Aorta (tissue), 5 donors: ENCODE measurements at regions not wholly inside any gene's neighbourhood (a gene's known extent, or its start where the extent isn't known, plus 50 kb on each side); places are given as distances from the start of the nearest gene placed in this dataset.
"Not testable (repeated sequence)": the region's sequence is repeated elsewhere in the genome, so short reads cannot be mapped to it uniquely, and the experiment has no call there.

Experiments
- ATAC-seq: fragments of 200-7000 bp; cut with Tn5 transposase; one replicate; pipeline ENCODE4 v1.9.1; 2022; ENCODE audit warnings: moderate library complexity; ENCODE audit not compliant: low FRiP score
- DNase-seq, 2 donors: peaks; one replicate each; pipeline ENCODE4 v3.0.0-alpha.2; 2020
- H3K27ac ChIP-seq, 2 donors: one replicate each; pipeline ENCODE4 v1.5.1; 2013; ENCODE audit warnings: low read length in 2 of 2, mild to moderate bottlenecking in 2 of 2, moderate library complexity in 2 of 2, control low read depth in 1 of 2, inconsistent platforms in 1 of 2, low read depth in 1 of 2
- H3K27me3 ChIP-seq, 2 donors: one replicate each; pipeline ENCODE4 v1.6.1; 2013; ENCODE audit warnings: control low read depth in 1 of 2, low read length in 1 of 2, mild to moderate bottlenecking in 1 of 2, moderate library complexity in 1 of 2; ENCODE audit not compliant: insufficient read depth in 2 of 2, control insufficient read depth in 1 of 2
- H3K36me3 ChIP-seq, 2 donors: one replicate each; pipeline ENCODE4 v1.6.1; 2013; ENCODE audit warnings: control low read depth in 1 of 2, low read length in 1 of 2, mild to moderate bottlenecking in 1 of 2; ENCODE audit not compliant: insufficient read depth in 2 of 2, control insufficient read depth in 1 of 2
- H3K4me1 ChIP-seq, 2 donors: one replicate each; pipeline ENCODE4 v1.6.1; 2013; ENCODE audit warnings: low read length in 2 of 2, control low read depth in 1 of 2, mild to moderate bottlenecking in 1 of 2, moderate library complexity in 1 of 2; ENCODE audit not compliant: insufficient read depth in 2 of 2, control insufficient read depth in 1 of 2
- H3K4me3 ChIP-seq, 2 donors: one replicate each; pipeline ENCODE4 v1.5.1; 2013; ENCODE audit warnings: low read length in 2 of 2, control low read depth in 1 of 2, mild to moderate bottlenecking in 1 of 2
- H3K9me3 ChIP-seq: one replicate; pipeline ENCODE4 v1.6.1; 2013; ENCODE audit warnings: mild to moderate bottlenecking, low read length; ENCODE audit not compliant: control insufficient read depth
- WGBS, 2 donors: extraction: QIAGEN DNeasy Blood & Tissue Kit; methylation state at CpG; one replicate each; pipeline ENCODE4 v1.1.7; 2013; 5-methylcytosine and 5-hydroxymethylcytosine counted together
- intact Hi-C, 2 donors: fragments of 100-400 bp; cut with DNase I; formaldehyde crosslinking; loops; one replicate each; pipeline versions ENCODE4 v1.14.2 to v1.15.0; 2022
- donor health status: healthy with polysubstance abuse.
- donor health status: Bipolar disorder and iron deficiency.
- donor health status: DM: no; HTN: no; CAD: no.
- donor health status: DM: no; HTN: no; CAD: no.
- donor health status: DM: yes; HTN: yes; CAD: no.

- 83 to 87% methylated on average over 4 of the region's 4 CpGs for WGBS, 2 donors
Observed at GRCh38 chr16:60107871-60108270, 1373.8 kb upstream of the GOT2 start.

GRCh38 chr16:60107437-60107836 is 1373.3 kb upstream of the GOT2 start:
- Histone ChIP-seq H3K4me1 (no peaks in the 10 kb centered on the region), H3K4me3 (no peak overlapping the region), H3K36me3 (no peaks in the 10 kb centered on the region), H3K27me3 (no peaks in the 10 kb centered on the region), H3K27ac (no peak overlapping the region), H3K9me3 (no peaks in the 10 kb centered on the region)
- DNase-seq = no peak
- ATAC-seq = no peak
- 77 to 84% methylated on average over 3 of the region's 3 CpGs for WGBS, 2 donors
- intact Hi-C loops = no loop called here

More at GRCh38 chr16:60107871-60108270, 1373.8 kb upstream of the GOT2 start:
- H3K36me3 ChIP-seq = no peaks in the 10 kb centered on the region
- H3K9me3 ChIP-seq = no peaks in the 10 kb centered on the region
- no peak overlapping the region for H3K27ac ChIP-seq
- DNase-seq (no peak), ATAC-seq (no peak)
- no peaks in the 10 kb centered on the region for H3K4me1 ChIP-seq
- no peak overlapping the region for H3K4me3 ChIP-seq
- H3K27me3 ChIP-seq = no peaks in the 10 kb centered on the region
- intact Hi-C loops = no loop called here

- intact Hi-C loops = no loop called here
- H3K27me3 ChIP-seq = no peaks in the 10 kb centered on the region
- ATAC-seq (no peak), DNase-seq (no peak)
- H3K27ac ChIP-seq = no peak overlapping the region
- no peaks in the 10 kb centered on the region for H3K36me3 ChIP-seq
- H3K4me1 ChIP-seq = no peaks in the 10 kb centered on the region
- H3K9me3 ChIP-seq = no peaks in the 10 kb centered on the region
- 19 to 39% methylated on average over 1 of the region's 1 CpG for whole genome bisulfite sequencing, 2 donors
- H3K4me3 ChIP-seq = no peak overlapping the region
Observed at GRCh38 chr16:60100371-60100770, 1366.3 kb upstream of the GOT2 start.

GRCh38 chr16:60091529-60091928 is 1357.4 kb upstream of the GOT2 start:
- no peaks in the 10 kb centered on the region for H3K36me3 ChIP-seq
- whole genome bisulfite sequencing, 2 donors = 5 to 20% methylated on average over 3 of the region's 3 CpGs
- intact Hi-C loops = no loop called here
- H3K4me1 ChIP-seq = no peaks in the 10 kb centered on the region
- H3K27ac ChIP-seq = no peak overlapping the region
- no peaks in the 10 kb centered on the region for H3K27me3 ChIP-seq
- DNase-seq = no peak
- H3K4me3 ChIP-seq = no peak overlapping the region
- no peak for ATAC-seq
- no peaks in the 10 kb centered on the region for H3K9me3 ChIP-seq

GRCh38 chr16:60091071-60091470 is 1357.0 kb upstream of the GOT2 start:
- ATAC-seq (no peak), DNase-seq (no peak)
- H3K27ac ChIP-seq = no peak overlapping the region
- H3K27me3 ChIP-seq = no peaks in the 10 kb centered on the region
- H3K9me3 ChIP-seq = no peaks in the 10 kb centered on the region
- H3K4me1 ChIP-seq = no peaks in the 10 kb centered on the region
- H3K4me3 ChIP-seq = no peak overlapping the region
- intact Hi-C loops = no loop called here
- H3K36me3 ChIP-seq = no peaks in the 10 kb centered on the region

- Histone ChIP-seq H3K9me3 (no peaks in the 10 kb centered on the region), H3K36me3 (no peaks in the 10 kb centered on the region), H3K4me3 (no peak overlapping the region), H3K27ac (no peak overlapping the region), H3K27me3 (no peaks in the 10 kb centered on the region), H3K4me1 (no peaks in the 10 kb centered on the region)
- intact Hi-C loops = no loop called here
- DNase-seq (no peak), ATAC-seq (no peak)
Observed at GRCh38 chr16:60087530-60087929, 1353.4 kb upstream of the GOT2 start.

- H3K9me3 ChIP-seq, ATAC-seq, H3K4me1 ChIP-seq, H3K27me3 ChIP-seq, H3K36me3 ChIP-seq, H3K27ac ChIP-seq, H3K4me3 ChIP-seq, intact Hi-C loops: not testable (repeated sequence)
- WGBS, 2 donors = 91 to 93% methylated on average over 8 of the region's 10 CpGs
- peak in 1 of 2 donors; percentile 62 for DNase-seq
Observed at GRCh38 chr16:60078819-60079218, 1344.7 kb upstream of the GOT2 start.

GRCh38 chr16:60077861-60078260 is 1343.7 kb upstream of the GOT2 start:
- WGBS, 2 donors = 83 to 87% methylated on average over 3 of the region's 3 CpGs
- intact Hi-C loops = no loop called here

GRCh38 chr16:60074378-60074777 is 1340.3 kb upstream of the GOT2 start:
- no peak overlapping the region for H3K27ac ChIP-seq
- H3K27me3 ChIP-seq = no peaks in the 10 kb centered on the region
- no peak overlapping the region for H3K4me3 ChIP-seq
- 77 to 78% methylated on average over 4 of the region's 4 CpGs for WGBS, 2 donors
- H3K9me3 ChIP-seq = no peaks in the 10 kb centered on the region
- intact Hi-C loops = no loop called here
- DNase-seq (no peak), ATAC-seq (no peak)
- no peaks in the 10 kb centered on the region for H3K4me1 ChIP-seq
- H3K36me3 ChIP-seq = no peaks in the 10 kb centered on the region

More at GRCh38 chr16:60077861-60078260, 1343.7 kb upstream of the GOT2 start:
- Histone ChIP-seq H3K27ac (no peak overlapping the region), H3K4me1 (no peaks in the 10 kb centered on the region), H3K9me3 (no peaks in the 10 kb centered on the region), H3K27me3 (no peaks in the 10 kb centered on the region), H3K4me3 (no peak overlapping the region), H3K36me3 (no peaks in the 10 kb centered on the region)
- ATAC-seq (no peak), DNase-seq (no peak)
